ENCODE measurements at regions not wholly inside any gene's neighbourhood (a gene's known extent, or its start where the extent isn't known, plus 50 kb on each side); places are given as distances from the start of the nearest gene placed in this dataset.
"Not testable (repeated sequence)": the region's sequence is repeated elsewhere in the genome, so short reads cannot be mapped to it uniquely, and the experiment has no call there.

GRCh38 chr11:54797906-54798305, 91.3 kb downstream of the OR4A5 start:
- not testable (repeated sequence) for H3K4me3 Mint-ChIP-seq (ENCODE audit: low read depth); DNase-seq (ENCODE audit: low spot score, unreplicated experiment); H3K4me1 Mint-ChIP-seq (ENCODE audit: low read depth); H3K36me3 Mint-ChIP-seq (ENCODE audit: insufficient read depth); H3K27me3 Mint-ChIP-seq; H3K27ac Mint-ChIP-seq
- peaks cover 74% of the 10 kb centered on the region for H3K9me3 Mint-ChIP-seq (ENCODE audit: low read depth)

- peaks cover 5% of the 10 kb centered on the region for H3K36me3 Mint-ChIP-seq (ENCODE audit: insufficient read depth)
- TF ChIP-seq CTCF (IDR thresholded peaks at IDR 0.05; ENCODE audit: unreplicated experiment): no peak
- H3K27me3 Mint-ChIP-seq: no peaks in the 10 kb centered on the region
- peaks cover 49% of the 10 kb centered on the region for H3K9me3 Mint-ChIP-seq (ENCODE audit: low read depth)
- DNase-seq (ENCODE audit: low spot score, unreplicated experiment): no peak
- no peak overlapping the region for H3K27ac Mint-ChIP-seq
- H3K4me3 Mint-ChIP-seq (ENCODE audit: low read depth): no peak overlapping the region
- H3K4me1 Mint-ChIP-seq (ENCODE audit: low read depth): no peaks in the 10 kb centered on the region
These were observed 126.0 kb downstream of the OR4A5 start for GRCh38 chr11:54832676-54833075.

- H3K36me3 Mint-ChIP-seq (ENCODE audit: insufficient read depth); DNase-seq (ENCODE audit: low spot score, unreplicated experiment); H3K27me3 Mint-ChIP-seq; H3K4me3 Mint-ChIP-seq (ENCODE audit: low read depth); H3K4me1 Mint-ChIP-seq (ENCODE audit: low read depth); H3K27ac Mint-ChIP-seq: not testable (repeated sequence)
- H3K9me3 Mint-ChIP-seq (ENCODE audit: low read depth): peaks cover 44% of the 10 kb centered on the region
These were observed 148.4 kb downstream of the OR4A5 start for GRCh38 chr11:54855047-54855446.

Data from progenitor cell of endocrine pancreas (in vitro differentiated cells).